ENCODE measurements at regions not wholly inside any gene's neighbourhood (a gene's known extent, or its start where the extent isn't known, plus 50 kb on each side); places are given as distances from the start of the nearest gene placed in this dataset.

GRCh38 chr4:181176306-181176705 lies 1066.9 kb upstream of the TENM3 start:
- Histone ChIP-seq H3K79me2 (ENCODE audit: control insufficient read depth, insufficient read depth, low read length, unreplicated experiment) (no peaks in the 10 kb centered on the region), H2AFZ (ENCODE audit: low read length, unreplicated experiment) (no peak overlapping the region), H3K27ac (ENCODE audit: low read depth, low read length) (no peak overlapping the region), H3K4me3 (ENCODE audit: low read depth, low read length) (no peak overlapping the region), H3K4me1 (ENCODE audit: control insufficient read depth, insufficient read depth, low read length, unreplicated experiment) (no peaks in the 10 kb centered on the region), H3K27me3 (ENCODE audit: insufficient read depth, low read length) (peaks cover 5% of the 10 kb centered on the region; the same call in 1 of the 2 replicates), H3K36me3 (ENCODE audit: insufficient read depth, low read length) (no peaks in the 10 kb centered on the region)

- H3K4me1 ChIP-seq (ENCODE audit: control insufficient read depth, insufficient read depth, low read length, unreplicated experiment): no peaks in the 10 kb centered on the region
- H2AFZ ChIP-seq (ENCODE audit: low read length, unreplicated experiment): no peak overlapping the region
- H3K79me2 ChIP-seq (ENCODE audit: control insufficient read depth, insufficient read depth, low read length, unreplicated experiment): no peaks in the 10 kb centered on the region
- H3K4me3 ChIP-seq (ENCODE audit: low read depth, low read length): no peak overlapping the region
- no peak overlapping the region for H3K27ac ChIP-seq (ENCODE audit: low read depth, low read length)
- H3K27me3 ChIP-seq (ENCODE audit: insufficient read depth, low read length): peaks cover 5% of the 10 kb centered on the region; the same call in 1 of the 2 replicates
- H3K36me3 ChIP-seq (ENCODE audit: insufficient read depth, low read length): no peaks in the 10 kb centered on the region
These were observed 1061.9 kb upstream of the TENM3 start for GRCh38 chr4:181181331-181181730.

- H3K27me3 ChIP-seq (ENCODE audit: insufficient read depth, low read length): no peaks in the 10 kb centered on the region
- H3K27ac ChIP-seq (ENCODE audit: low read depth, low read length): no peak overlapping the region
- no peak overlapping the region for H3K4me3 ChIP-seq (ENCODE audit: low read depth, low read length)
- no peaks in the 10 kb centered on the region for H3K4me1 ChIP-seq (ENCODE audit: control insufficient read depth, insufficient read depth, low read length, unreplicated experiment)
- no peak overlapping the region for H2AFZ ChIP-seq (ENCODE audit: low read length, unreplicated experiment)
- H3K36me3 ChIP-seq (ENCODE audit: insufficient read depth, low read length): no peaks in the 10 kb centered on the region
- H3K79me2 ChIP-seq (ENCODE audit: control insufficient read depth, insufficient read depth, low read length, unreplicated experiment): no peaks in the 10 kb centered on the region
These were observed 1053.5 kb upstream of the TENM3 start for GRCh38 chr4:181189751-181190150.

GRCh38 chr4:181193131-181193930 lies 1049.9 kb upstream of the TENM3 start:
- no peaks in the 10 kb centered on the region for H3K36me3 ChIP-seq (ENCODE audit: insufficient read depth, low read length)
- H3K4me1 ChIP-seq (ENCODE audit: control insufficient read depth, insufficient read depth, low read length, unreplicated experiment): no peaks in the 10 kb centered on the region
- no peak overlapping the region for H2AFZ ChIP-seq (ENCODE audit: low read length, unreplicated experiment)
- H3K27me3 ChIP-seq (ENCODE audit: insufficient read depth, low read length): no peaks in the 10 kb centered on the region
- no peaks in the 10 kb centered on the region for H3K79me2 ChIP-seq (ENCODE audit: control insufficient read depth, insufficient read depth, low read length, unreplicated experiment)
- H3K27ac ChIP-seq (ENCODE audit: low read depth, low read length): no peak overlapping the region
- no peak overlapping the region for H3K4me3 ChIP-seq (ENCODE audit: low read depth, low read length)

GRCh38 chr4:181194096-181194495 lies 1049.1 kb upstream of the TENM3 start:
- H3K4me1 ChIP-seq (ENCODE audit: control insufficient read depth, insufficient read depth, low read length, unreplicated experiment): no peaks in the 10 kb centered on the region
- H3K4me3 ChIP-seq (ENCODE audit: low read depth, low read length): no peak overlapping the region
- H3K27me3 ChIP-seq (ENCODE audit: insufficient read depth, low read length): no peaks in the 10 kb centered on the region
- no peak overlapping the region for H3K27ac ChIP-seq (ENCODE audit: low read depth, low read length)
- no peaks in the 10 kb centered on the region for H3K79me2 ChIP-seq (ENCODE audit: control insufficient read depth, insufficient read depth, low read length, unreplicated experiment)
- H2AFZ ChIP-seq (ENCODE audit: low read length, unreplicated experiment): no peak overlapping the region
- H3K36me3 ChIP-seq (ENCODE audit: insufficient read depth, low read length): no peaks in the 10 kb centered on the region

- H3K27ac ChIP-seq (ENCODE audit: low read depth, low read length): no peak overlapping the region
- H3K36me3 ChIP-seq (ENCODE audit: insufficient read depth, low read length): no peaks in the 10 kb centered on the region
These were observed 1043.1 kb upstream of the TENM3 start for GRCh38 chr4:181200076-181200475.

GRCh38 chr4:181202240-181202639 lies 1041.0 kb upstream of the TENM3 start:
- H3K4me1 ChIP-seq (ENCODE audit: control insufficient read depth, insufficient read depth, low read length, unreplicated experiment): no peaks in the 10 kb centered on the region
- H3K27ac ChIP-seq (ENCODE audit: low read depth, low read length): no peak overlapping the region
- no peak overlapping the region for H2AFZ ChIP-seq (ENCODE audit: low read length, unreplicated experiment)
- no peaks in the 10 kb centered on the region for H3K79me2 ChIP-seq (ENCODE audit: control insufficient read depth, insufficient read depth, low read length, unreplicated experiment)
- no peak overlapping the region for H3K4me3 ChIP-seq (ENCODE audit: low read depth, low read length)
- 0 out of 2 replicates have a peak, but pooled peaks cover 3% of the 10 kb centered on the region for H3K27me3 ChIP-seq (ENCODE audit: insufficient read depth, low read length)
- H3K36me3 ChIP-seq (ENCODE audit: insufficient read depth, low read length): no peaks in the 10 kb centered on the region

More at GRCh38 chr4:181200076-181200475, 1043.1 kb upstream of the TENM3 start:
- Histone ChIP-seq H3K4me3 (ENCODE audit: low read depth, low read length) (no peak overlapping the region), H3K27me3 (ENCODE audit: insufficient read depth, low read length) (0 out of 2 replicates have a peak, but pooled peaks cover 3% of the 10 kb centered on the region), H3K79me2 (ENCODE audit: control insufficient read depth, insufficient read depth, low read length, unreplicated experiment) (no peaks in the 10 kb centered on the region), H3K4me1 (ENCODE audit: control insufficient read depth, insufficient read depth, low read length, unreplicated experiment) (no peaks in the 10 kb centered on the region), H2AFZ (ENCODE audit: low read length, unreplicated experiment) (no peak overlapping the region)

GRCh38 chr4:181204109-181204508 lies 1039.1 kb upstream of the TENM3 start:
- Histone ChIP-seq H3K27me3 (ENCODE audit: insufficient read depth, low read length) (0 out of 2 replicates have a peak, but pooled peaks cover 3% of the 10 kb centered on the region), H3K27ac (ENCODE audit: low read depth, low read length) (no peak overlapping the region), H3K79me2 (ENCODE audit: control insufficient read depth, insufficient read depth, low read length, unreplicated experiment) (no peaks in the 10 kb centered on the region)

GRCh38 chr4:181213551-181213950 lies 1029.7 kb upstream of the TENM3 start:
- H3K79me2 ChIP-seq (ENCODE audit: control insufficient read depth, insufficient read depth, low read length, unreplicated experiment): no peaks in the 10 kb centered on the region
- H3K4me1 ChIP-seq (ENCODE audit: control insufficient read depth, insufficient read depth, low read length, unreplicated experiment): no peaks in the 10 kb centered on the region
- no peak overlapping the region for H2AFZ ChIP-seq (ENCODE audit: low read length, unreplicated experiment)
- H3K4me3 ChIP-seq (ENCODE audit: low read depth, low read length): no peak overlapping the region
- H3K36me3 ChIP-seq (ENCODE audit: insufficient read depth, low read length): no peaks in the 10 kb centered on the region
- no peak overlapping the region for H3K27ac ChIP-seq (ENCODE audit: low read depth, low read length)
- H3K27me3 ChIP-seq (ENCODE audit: insufficient read depth, low read length): peaks cover 7% of the 10 kb centered on the region; the same call in 1 of the 2 replicates

More at GRCh38 chr4:181204109-181204508, 1039.1 kb upstream of the TENM3 start:
- H3K4me1 ChIP-seq (ENCODE audit: control insufficient read depth, insufficient read depth, low read length, unreplicated experiment): no peaks in the 10 kb centered on the region
- no peaks in the 10 kb centered on the region for H3K36me3 ChIP-seq (ENCODE audit: insufficient read depth, low read length)
- no peak overlapping the region for H3K4me3 ChIP-seq (ENCODE audit: low read depth, low read length)
- H2AFZ ChIP-seq (ENCODE audit: low read length, unreplicated experiment): no peak overlapping the region

GRCh38 chr4:181216501-181216900 lies 1026.7 kb upstream of the TENM3 start:
- Histone ChIP-seq H3K79me2 (ENCODE audit: control insufficient read depth, insufficient read depth, low read length, unreplicated experiment) (no peaks in the 10 kb centered on the region), H3K27ac (ENCODE audit: low read depth, low read length) (no peak overlapping the region), H2AFZ (ENCODE audit: low read length, unreplicated experiment) (no peak overlapping the region), H3K36me3 (ENCODE audit: insufficient read depth, low read length) (no peaks in the 10 kb centered on the region), H3K4me1 (ENCODE audit: control insufficient read depth, insufficient read depth, low read length, unreplicated experiment) (no peaks in the 10 kb centered on the region), H3K27me3 (ENCODE audit: insufficient read depth, low read length) (peaks cover 7% of the 10 kb centered on the region; the same call in 1 of the 2 replicates), H3K4me3 (ENCODE audit: low read depth, low read length) (no peak overlapping the region)

- Histone ChIP-seq H3K27ac (ENCODE audit: low read depth, low read length) (no peak overlapping the region), H2AFZ (ENCODE audit: low read length, unreplicated experiment) (no peak overlapping the region), H3K27me3 (ENCODE audit: insufficient read depth, low read length) (peaks cover 21% of the 10 kb centered on the region), H3K4me1 (ENCODE audit: control insufficient read depth, insufficient read depth, low read length, unreplicated experiment) (no peaks in the 10 kb centered on the region), H3K4me3 (ENCODE audit: low read depth, low read length) (no peak overlapping the region), H3K36me3 (ENCODE audit: insufficient read depth, low read length) (no peaks in the 10 kb centered on the region), H3K79me2 (ENCODE audit: control insufficient read depth, insufficient read depth, low read length, unreplicated experiment) (no peaks in the 10 kb centered on the region)
These were observed 1023.3 kb upstream of the TENM3 start for GRCh38 chr4:181219783-181220416.
